Stimulated activated CD8-positive, alpha-beta memory T cell treated with anti-CD3 and anti-CD28 coated beads, Interleukin-15, amount 100 ng/mL, for 24 hours (primary cell): ENCODE measurements at regions not wholly inside any gene's neighbourhood (a gene's known extent, or its start where the extent isn't known, plus 50 kb on each side); places are given as distances from the start of the nearest gene placed in this dataset.
"Not testable (repeated sequence)": the region's sequence is repeated elsewhere in the genome, so short reads cannot be mapped to it uniquely, and the experiment has no call there.

ENCODE experiments used
- DNase-seq: peaks from one replicate; pipeline ENCODE4 v3.0.0-alpha.2; 2020; ENCODE audit warnings: low read depth

DNA sequence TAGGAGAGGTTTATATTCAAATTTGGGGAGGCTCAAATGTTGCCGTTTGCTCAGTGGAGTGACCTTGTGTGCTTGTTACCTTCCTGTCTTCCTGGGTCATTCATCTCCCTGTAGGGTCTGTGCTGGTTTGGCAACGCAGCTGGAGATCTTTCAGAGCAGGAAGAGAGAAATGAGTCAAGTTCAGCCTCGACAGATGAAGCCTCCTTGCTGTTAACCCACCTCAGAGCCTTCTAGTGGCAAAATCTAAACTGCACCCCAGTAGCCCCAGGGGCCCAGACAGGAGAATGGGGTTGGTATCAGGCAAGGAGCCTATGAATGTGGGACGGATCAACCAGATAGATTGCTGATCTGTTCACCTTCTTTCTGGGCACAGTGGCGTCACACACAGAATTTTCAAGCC, 999.3 kb downstream of the VRK1 start:
- no peak for DNase-seq

DNA sequence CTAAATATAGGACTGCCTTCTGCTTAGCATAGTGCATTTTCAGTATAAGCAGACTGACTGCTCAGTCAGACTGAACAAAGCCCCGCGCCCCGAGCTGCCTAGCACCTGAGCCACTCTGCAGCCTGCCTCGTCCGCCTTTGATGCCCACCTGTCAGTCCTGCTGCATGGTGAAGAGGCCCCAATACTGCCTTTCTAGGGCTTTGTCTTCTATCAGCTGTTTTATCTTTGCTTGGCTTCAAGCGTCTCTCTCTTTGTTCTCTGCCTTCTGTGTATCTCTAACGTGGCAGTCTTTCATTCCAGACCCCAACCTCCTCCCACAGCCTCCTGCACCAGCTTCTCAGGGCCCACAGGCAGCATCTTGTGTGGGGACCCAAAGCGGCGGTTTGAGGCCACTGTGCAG, 1001.0 kb downstream of the VRK1 start:
- no peak for DNase-seq

DNA sequence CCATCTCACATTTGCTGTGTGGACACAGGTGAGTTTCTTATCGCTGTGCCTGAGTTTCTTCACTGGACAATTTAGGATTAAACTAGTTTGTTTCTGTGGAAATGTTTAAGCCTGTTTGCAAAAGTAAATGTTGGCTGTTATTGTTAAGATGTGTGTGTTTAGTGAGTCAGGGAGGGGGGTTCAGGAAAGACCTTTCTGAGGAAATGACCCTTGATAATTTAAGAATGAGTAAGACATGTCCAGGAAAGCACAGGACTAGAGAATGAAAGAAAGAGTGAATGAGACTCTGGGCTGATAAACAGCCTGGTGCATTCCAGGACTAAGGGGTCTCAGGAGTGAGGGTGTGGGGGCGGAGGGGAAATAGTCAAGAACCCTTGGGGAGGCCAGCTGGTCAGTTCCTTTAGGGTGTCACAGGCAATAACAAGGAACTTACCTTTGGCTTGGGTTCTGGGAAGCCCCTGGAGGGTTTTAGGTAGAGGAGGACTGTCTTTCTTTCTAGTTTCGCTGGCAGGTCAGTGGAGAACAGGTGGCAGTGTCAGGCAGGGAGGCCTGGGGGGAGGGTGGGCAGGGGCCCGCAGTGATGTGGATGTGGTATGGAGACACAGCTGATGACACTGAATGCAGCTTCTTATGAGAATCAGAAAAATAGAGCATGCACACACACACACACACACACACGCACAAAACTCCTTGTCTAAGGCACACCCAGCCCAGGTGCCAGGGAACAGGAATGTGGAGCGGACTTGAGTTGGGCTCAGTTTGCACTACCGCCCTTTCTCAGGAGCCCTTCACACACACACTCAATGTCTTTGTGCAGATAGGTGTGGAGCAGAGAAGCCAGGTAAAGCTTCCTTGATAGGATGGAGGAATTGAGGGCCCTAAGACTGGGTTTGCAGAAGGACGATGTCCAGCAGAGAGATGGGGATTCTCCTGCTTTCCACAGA, 1005.5 kb downstream of the VRK1 start:
- DNase-seq: no peak

DNA sequence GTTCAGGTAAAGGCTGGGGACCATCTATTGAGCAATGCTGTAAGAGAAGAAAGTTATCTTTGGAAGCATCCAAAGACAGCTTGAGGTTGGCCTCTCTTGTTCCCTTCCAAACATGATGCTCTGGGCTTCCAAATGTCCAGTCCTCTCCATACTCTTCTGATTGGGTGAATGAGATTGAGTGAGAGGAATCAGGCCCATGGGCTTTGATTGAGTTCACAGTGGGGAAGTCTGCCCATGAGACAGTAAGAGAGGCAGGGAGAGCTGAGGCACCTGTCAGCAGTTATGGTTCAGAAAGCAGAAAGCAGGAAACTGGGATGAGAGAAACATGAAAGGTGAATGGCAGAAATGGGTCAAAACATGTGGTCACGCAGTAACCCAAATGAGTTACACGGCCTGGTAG, 1006.9 kb downstream of the VRK1 start:
- no peak for DNase-seq

DNA sequence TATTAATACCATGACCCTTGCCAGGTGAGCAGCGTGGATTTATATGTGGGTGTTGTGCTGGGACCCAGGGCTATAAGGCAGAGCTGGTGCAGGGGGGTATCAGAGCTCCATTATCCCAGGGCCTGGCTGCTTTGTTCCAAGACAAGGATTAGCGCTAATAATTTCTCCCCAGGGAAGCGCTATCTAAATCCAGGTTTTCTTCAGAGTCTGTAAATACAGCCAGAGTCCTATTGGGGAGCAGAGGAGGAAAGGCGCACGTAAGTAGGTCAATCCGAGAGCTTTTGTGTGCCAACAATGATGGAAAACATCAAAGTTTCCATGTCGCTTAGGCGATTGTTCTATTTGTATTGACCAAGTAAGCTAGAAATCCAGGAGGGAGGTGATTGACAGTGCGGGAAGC, 1009.7 kb downstream of the VRK1 start:
- no peak for DNase-seq

DNA sequence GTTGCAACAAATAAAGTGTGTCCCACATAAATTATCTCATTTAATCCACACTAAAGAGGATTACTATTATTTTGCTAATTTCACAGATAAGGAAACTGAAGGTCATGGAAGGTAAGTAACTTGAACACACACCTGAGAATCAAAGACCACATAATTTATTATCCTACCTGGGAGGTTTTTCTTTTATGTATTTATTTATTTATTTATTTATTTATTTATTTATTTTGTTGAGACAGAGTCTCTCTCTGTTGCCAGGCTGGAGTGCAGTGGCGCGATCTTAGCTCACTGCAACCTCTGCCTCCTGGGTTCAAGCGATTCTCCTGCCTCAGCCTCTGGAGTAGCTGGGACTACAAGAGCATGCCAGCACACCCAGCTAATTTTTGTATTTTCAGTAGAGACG, 1011.4 kb downstream of the VRK1 start:
- not testable (repeated sequence) for DNase-seq

DNA sequence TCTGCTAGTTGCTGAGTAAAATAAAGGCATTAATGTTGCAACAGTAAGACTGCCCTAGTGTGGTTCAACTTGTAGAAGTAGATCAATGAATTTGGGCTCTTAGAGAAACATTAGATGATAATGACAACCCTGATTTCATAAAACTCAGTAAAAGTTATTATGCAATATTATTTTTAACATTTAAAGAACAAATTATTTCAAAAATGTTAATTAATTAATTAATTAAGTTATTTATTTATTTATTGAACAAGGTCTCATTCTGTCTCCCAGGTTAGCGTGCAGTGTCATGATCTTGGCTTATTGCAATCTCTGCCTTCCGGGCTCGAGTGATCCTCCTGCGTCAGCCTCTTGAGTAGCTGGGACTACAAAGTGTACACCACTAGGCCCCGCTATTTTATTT, 1016.4 kb downstream of the VRK1 start:
- DNase-seq: no peak

DNA sequence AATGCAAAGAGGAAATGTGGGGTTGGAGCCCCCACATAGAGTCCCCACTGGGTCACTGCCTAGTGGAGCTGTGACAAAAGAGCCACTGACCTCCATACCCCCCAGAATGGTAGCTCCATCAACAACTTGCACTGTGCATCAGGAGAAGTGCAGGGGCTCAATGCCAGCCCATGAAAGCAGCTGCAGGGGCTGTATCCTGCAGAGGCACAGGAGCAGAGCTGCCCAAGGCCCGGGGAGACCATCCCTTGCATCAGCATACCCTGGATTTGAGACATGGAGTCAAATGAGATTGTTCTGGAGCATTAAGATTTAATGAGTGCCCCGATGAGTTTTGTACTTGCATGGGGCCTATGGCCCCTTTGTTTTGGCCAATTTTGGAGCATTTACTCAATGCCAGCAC, 1023.6 kb downstream of the VRK1 start:
- DNase-seq: no peak

DNA sequence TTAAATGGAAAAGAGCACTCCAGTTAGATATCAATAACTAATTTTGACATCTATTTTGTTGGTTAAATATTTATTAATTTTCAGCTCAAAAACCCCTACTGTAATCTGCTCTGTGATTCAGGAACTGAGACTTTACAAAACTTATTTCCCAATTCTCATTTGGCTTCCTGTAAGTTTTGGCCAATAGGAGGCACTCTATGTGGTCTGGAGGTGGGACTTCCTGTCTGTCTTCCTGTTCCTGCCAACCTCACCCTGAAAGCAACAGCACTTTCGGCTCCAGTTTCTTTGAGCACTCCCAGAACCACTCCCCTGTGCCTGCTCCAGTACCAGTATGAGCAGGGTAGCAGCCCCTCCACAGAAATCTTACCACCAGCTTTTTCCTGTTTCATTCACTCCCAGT, 1027.0 kb downstream of the VRK1 start:
- DNase-seq: no peak

DNA sequence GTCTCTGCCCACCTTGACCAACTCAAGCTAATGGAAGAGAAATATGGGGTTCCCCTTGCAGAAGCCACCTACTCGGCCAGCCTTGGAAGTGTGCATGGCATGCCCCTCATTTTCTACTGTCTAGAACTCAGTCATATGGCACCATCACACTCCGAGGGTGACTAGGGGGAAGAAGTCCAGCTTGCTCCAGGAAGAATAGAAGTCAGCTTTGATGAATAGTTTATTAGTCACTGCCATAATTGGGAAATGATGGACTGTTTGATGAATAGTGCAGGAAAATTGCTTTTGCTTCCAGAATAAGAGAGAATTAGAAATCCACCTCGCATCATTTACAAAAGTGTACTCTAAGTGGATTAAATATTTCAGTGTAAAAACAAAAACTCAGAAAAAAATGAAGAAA, 1030.6 kb downstream of the VRK1 start:
- DNase-seq: no peak

DNA sequence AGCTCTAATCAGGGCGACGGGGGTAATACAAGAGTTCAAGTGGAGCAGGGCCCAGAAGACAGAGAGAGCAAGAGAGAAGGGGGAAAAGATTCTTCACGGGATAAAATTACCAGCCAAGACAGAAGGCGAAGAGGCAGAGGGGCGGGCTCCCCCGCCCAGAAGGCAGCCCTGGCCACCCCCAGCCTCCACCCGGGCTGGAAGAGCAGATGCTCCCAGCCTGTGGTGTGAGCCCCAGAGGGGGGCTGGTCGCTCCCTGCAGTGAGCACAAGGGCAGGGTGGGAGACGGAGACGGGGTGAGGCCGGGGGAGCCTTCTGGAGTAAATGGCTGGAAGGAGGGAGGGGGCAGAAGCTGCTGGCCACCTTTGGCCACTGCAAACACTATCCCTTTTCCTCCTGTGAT, 1035.6 kb downstream of the VRK1 start:
- DNase-seq: no peak

DNA sequence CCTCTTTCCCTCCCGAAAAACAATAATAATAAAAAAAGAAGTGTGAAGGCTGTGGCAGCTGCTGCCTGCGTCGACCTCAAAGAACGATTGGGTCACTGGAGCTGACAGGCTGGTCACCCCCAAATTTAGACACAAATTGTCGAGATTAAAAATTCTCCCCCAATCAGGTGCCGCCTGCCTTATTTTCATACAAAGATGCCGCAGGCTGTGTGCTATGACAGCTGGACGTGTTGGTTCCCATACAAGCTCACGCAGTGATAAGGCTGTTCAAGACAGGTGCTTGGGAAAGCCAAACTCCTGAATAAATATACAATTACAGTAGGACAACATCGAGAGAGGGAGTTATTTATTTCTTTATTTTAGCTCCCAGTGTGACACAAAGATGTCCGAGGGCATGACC, 1041.8 kb downstream of the VRK1 start:
- no peak for DNase-seq

DNA sequence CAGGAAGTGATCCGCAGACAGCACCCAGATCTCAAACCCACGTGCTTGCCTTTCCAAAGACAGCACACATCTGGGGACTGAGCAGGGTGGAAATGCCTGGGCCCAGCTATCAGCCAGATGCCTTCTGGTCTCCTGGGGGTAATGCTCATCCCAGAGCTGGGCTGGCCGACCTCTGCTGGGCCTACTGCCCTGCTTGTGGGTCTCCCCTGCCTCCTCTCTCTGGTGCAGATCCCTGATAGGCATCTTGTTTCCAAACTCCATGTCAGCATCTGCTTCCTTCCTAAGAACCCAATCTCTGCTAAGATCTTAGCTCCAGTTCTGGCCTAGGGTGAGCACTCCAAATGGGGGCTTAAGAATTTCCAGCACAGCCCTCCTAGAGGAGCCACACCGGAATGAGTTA, 1043.0 kb downstream of the VRK1 start:
- DNase-seq: no peak

DNA sequence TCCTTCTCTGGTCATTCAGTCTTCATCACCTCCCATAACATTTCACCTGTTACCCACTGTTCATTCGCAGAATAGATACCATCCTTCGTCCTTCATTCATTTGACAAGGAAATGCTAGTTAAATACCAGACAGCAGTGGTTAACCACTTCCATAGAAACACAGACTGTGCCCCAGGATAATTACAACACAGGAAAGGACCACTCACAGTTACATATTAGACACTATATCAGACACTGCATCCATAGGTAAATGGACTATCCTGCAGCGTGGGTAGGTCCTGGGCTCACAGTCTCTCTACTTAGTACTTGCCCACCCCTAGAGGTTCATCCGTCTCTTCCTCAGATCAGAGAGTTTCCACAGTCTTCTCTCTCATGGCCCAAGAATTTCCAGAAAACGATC, 1044.6 kb downstream of the VRK1 start:
- no peak for DNase-seq

DNA sequence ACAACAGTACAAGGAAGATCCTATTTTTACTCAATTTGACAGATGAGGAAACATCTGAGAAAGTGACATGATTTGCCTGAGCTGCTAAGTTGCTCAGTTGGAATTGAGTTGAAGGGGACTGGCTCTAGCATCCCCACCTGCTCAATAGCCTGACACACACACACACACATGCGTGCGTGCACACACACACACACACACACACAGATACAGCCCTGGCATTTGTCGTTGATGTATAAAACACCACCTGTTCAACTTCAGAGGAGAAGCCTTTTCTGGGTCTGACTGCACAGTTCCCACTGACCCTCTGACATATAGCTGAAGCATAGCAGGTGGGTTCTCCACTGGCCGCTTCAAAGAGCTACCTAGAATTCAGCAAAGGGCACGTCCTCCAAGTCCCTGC, 1045.9 kb downstream of the VRK1 start:
- no peak for DNase-seq

DNA sequence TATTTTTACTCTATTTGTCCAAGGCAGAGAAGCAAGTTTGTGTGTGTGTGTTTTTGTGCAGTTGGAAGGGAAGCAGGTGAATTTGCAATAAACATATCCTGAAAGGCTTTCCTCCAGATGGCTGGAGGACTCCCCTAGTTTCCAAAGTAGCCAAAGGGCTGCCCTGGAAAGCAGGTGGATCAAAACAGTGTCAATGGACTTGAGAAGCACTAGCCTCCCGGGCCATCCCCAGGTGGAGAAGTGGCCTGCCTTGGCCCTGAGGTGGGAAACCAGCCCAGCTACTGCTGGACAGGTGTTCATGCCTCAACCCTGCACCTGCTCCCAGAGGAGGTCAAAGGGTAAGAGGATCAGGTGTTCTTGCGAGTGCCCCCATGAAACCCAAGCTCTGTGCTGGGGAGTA, 1046.9 kb downstream of the VRK1 start:
- DNase-seq: no peak

DNA sequence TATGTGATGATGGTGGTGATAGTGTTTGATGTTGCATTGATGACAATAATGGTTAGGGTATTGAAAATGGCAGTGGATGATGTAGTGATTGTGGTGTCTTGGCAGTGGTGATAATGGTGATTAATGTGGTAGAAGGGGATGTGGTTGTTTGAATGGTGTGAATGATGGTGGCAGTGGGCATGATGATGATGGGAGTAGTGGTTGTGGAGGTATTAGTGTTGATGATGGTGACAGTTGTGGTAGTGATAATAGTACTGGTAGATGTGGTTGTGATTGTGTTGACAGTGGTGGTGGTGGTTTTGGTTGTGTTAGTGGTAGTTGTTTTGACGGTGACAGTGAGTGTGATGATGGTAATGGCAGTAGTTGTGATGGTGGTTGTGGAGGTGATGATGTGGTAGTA, 1049.0 kb downstream of the VRK1 start:
- no peak for DNase-seq

DNA sequence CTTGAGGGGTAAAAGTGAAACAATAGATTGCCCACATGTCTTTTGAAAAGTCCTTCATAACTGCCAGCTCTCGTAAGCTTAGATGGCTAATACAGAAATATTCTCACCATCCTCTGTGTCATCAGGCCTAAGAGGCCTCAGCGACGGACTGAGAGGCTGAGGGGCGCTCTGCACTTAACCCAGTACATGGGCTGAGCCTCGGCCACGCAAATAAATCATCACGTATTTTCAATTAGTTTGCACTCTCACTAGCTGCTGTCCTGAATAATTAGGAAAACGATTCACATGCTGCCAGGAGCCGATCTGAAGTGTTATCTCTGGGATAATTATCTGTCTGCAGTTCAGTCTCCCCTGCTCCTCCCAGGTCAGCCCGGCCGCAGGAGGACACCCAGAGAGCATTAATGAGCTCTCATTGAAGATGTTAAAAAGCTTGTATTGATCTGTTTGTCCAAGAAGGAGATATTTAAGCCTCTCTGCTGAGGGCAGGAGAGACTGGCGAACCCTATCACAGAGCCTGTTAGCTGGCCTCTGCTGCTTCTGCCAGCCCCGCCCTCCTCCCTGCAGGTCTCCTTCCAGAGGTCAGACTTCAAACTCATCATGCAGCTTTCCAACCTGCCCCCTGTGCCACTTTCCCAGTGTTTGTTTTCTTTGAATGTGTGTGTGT, 1051.3 kb downstream of the VRK1 start:
- no peak for DNase-seq

DNA sequence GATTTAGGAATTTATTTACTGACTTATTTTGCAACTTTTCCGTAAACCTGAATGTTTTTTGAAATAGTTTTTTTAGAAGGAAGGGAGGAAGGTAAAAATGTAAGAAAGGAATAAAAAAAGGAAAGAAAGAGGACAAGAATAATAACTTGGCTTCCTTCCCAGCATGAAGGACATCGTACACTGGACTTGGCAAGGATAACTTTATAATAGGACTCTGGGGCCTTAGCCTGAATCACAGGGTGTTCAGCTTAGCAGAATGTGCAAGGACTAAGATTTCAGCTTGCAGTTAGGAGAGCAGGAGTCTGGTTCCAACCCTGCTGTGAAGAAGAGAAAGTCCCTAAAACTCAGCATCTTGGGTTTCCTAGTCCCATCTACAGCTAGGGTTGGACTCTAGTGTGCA, 1053.3 kb downstream of the VRK1 start:
- no peak for DNase-seq

DNA sequence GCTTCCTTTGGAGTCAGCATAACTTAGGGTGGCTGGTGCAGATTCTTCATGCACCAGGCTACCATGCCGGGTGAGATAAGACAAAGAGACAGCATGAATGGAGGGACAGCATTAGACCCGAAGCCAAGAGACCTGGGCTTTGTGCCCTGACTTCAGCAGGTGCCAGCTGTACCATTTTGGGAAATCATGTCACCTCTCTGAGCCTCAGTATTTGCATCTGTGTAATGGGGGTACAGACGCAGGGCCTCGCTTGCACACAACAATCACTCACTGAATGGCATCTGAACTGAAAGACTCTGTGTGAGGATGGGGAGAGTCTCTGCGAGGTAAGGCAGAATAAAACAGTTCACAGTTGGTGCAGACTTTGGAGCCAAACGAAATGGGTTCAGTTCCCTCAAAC, 1053.7 kb downstream of the VRK1 start:
- no peak for DNase-seq

DNA sequence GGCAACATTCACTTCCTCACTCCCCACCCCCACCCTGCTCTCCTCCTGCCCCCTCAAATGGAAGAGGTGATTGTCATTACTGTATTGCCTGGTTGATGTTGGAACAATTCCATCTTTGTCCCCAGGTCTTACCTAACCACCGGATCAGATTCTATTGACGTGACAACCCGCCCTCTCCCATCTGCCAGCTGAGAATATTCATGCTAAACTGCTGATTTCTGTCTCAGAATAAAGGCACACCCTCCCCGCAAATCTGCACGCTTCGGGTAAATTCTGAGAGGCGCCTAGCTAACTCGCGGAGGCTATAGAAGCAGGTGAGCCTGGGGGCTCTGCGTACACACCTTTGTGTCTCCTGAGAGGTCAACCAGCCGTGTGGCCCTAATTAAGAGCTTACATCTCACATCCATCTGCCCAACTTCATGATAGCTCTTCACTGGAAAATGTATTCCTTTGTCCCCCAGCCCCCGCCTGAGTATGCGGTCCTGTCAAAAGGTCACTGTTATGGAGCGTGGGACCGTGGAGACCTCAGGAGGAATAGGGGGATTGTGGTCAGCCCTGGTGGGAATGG, 1054.3 kb downstream of the VRK1 start:
- DNase-seq: no peak

DNA sequence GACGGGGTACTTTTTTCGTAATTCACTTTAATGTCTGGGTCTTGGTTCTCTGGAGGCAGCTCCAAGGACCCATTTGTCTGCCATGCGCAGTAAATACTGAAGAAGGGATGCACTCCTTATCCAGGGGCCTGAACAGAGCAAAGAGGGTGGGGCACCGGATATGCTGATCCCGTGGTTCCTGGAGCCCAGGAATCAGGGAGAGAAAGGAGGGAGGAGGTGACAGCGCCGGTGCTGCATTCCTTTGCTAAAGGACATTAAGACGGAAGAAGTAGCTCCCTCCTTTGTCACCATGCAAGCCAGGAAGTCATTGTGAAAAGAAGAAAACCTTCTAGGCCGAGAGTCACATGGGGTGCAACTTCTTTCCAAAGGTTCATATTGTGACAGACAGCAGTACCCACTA, 1057.7 kb downstream of the VRK1 start:
- no peak for DNase-seq

DNA sequence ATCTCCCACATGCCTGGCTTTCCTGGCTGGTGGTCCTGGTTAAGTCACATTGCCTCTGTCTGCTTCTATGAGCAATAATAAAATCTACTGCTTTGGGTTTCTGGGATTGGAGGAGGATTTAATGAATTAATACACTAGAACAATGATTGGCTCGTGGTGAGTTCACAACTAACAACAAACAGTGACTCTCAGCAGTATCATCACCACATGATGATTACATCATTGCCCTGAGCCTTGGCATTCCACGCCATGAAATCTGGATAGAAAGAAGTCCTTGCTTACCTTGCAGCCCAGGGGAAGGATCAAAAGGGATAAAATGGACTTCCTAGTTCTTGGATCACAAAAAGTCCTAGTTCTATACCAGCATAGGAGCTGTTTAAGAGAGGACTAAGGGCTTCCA, 1069.0 kb downstream of the VRK1 start:
- DNase-seq: no peak
